ENCODE measurements at regions not wholly inside any gene's neighbourhood (a gene's known extent, or its start where the extent isn't known, plus 50 kb on each side); places are given as distances from the start of the nearest gene placed in this dataset.

- no peak for TF ChIP-seq TOE1 (IDR thresholded peaks at IDR 0.05; ENCODE audit: borderline replicate concordance)
- TF ChIP-seq TOE1 (CRISPR knock-in tag; IDR thresholded peaks at IDR 0.05; ENCODE audit: borderline replicate concordance, low read depth): no peak
Measured at GRCh38 chr17:63275318-63275970, 170.7 kb downstream of the CYB561 start (continued).

GRCh38 chr17:63275971-63276745, 169.9 kb downstream of the CYB561 start:
- DNase-seq (ENCODE audit: extremely low read depth in 1 of 4, low spot score in 3 of 4) (no peak), ATAC-seq (no peak), FAIRE-seq (no peak)
- Histone ChIP-seq H3K4me1 (replicated peaks in 1 of 2; ENCODE audit: control insufficient read depth in 2 of 2, insufficient read depth in 2 of 2, low read length in 2 of 2) (no peaks in the 10 kb centered on the region), H4K20me1 (replicated peaks; ENCODE audit: control insufficient read depth, insufficient read depth, low read length) (no peaks in the 10 kb centered on the region), H3K4me3 (no peak overlapping the region), H3K9me3 (replicated peaks; ENCODE audit: control insufficient read depth, insufficient read depth, low read depth, low read length) (no peaks in the 10 kb centered on the region), H3K79me2 (ENCODE audit: control insufficient read depth, insufficient read depth, low read length) (no peaks in the 10 kb centered on the region), H2AFZ (ENCODE audit: low read depth, low read length) (no peak overlapping the region), H3K9ac (ENCODE audit: insufficient read depth in 1 of 2, low read depth in 2 of 2, low read length in 2 of 2) (no peak overlapping the region), H3K27me3 (ENCODE audit: control insufficient read depth in 2 of 2, insufficient read depth in 2 of 2, low read length in 2 of 2) (no peaks in the 10 kb centered on the region), H3K27ac (ENCODE audit: extremely low read depth, low read depth, low read length) (no peak overlapping the region), H3K36me3 (ENCODE audit: control insufficient read depth, insufficient read depth, low read length) (no peaks in the 10 kb centered on the region), H3K4me2 (ENCODE audit: insufficient read depth, low read length) (no peak overlapping the region), H3K9me1 (ENCODE audit: control insufficient read depth, insufficient read depth, low read length) (no peaks in the 10 kb centered on the region)
- in situ Hi-C loops (cut with MboI): no loop called here
- POLR2A ChIA-PET: interaction anchor here (0.6 to 0.7 kb wide), 2 partner anchors 15 to 113 kb away, joined by 4 to 5 read pairs; no protein-coding TSS in a partner anchor
- CTCF ChIA-PET (ENCODE audit: low intra/inter-chr PET ratio): no interaction called here
- intact Hi-C loops (cut with micrococcal nuclease): no loop called here
- no peak for TF ChIP-seq HLTF (IDR thresholded peaks at IDR 0.05)
- no TSS peak for BruUV-seq (replicated peaks)
- WGBS (ENCODE audit: insufficient coverage, low coverage, missing lambda C conversion rate): 13% methylated on average over 2 of the region's 2 CpGs
